Posterior cingulate gyrus (tissue), 11 donors: ENCODE measurements at regions not wholly inside any gene's neighbourhood (a gene's known extent, or its start where the extent isn't known, plus 50 kb on each side); places are given as distances from the start of the nearest gene placed in this dataset.

Experiments
- DNase-seq, 10 donors: peaks; one replicate each; pipeline versions ENCODE4 v3.0.0 to v3.0.0-alpha.2; 2020 to 2021; ENCODE audit warnings: mixed read lengths in 3 of 10
- intact Hi-C: fragments of 100-400 bp; cut with DNase I; formaldehyde crosslinking; loops from one replicate; pipeline ENCODE4 v1.15.1; 2023

DNA sequence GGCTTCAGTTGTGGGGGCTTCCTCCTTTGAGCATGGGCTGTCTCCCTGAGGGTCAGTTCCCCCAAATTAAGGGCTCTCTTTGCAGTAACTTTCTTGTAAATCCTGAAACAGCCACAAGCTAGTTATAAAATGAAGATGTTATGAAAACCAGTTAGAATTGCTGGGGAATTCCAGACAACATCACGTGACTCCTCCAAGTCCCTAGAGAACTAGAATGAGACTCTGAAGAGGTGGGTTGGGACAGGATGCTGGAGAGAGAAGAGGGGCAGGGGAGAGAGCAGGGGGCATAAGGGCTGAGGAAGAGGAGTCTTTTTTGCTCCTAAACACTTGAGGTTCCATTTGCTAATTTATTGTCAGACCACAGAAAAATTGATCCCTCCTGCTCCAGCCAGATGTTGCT is 380.3 kb downstream of the DHX35 start:
- intact Hi-C loops, result no loop called here
- DNase-seq, result no peak

DNA sequence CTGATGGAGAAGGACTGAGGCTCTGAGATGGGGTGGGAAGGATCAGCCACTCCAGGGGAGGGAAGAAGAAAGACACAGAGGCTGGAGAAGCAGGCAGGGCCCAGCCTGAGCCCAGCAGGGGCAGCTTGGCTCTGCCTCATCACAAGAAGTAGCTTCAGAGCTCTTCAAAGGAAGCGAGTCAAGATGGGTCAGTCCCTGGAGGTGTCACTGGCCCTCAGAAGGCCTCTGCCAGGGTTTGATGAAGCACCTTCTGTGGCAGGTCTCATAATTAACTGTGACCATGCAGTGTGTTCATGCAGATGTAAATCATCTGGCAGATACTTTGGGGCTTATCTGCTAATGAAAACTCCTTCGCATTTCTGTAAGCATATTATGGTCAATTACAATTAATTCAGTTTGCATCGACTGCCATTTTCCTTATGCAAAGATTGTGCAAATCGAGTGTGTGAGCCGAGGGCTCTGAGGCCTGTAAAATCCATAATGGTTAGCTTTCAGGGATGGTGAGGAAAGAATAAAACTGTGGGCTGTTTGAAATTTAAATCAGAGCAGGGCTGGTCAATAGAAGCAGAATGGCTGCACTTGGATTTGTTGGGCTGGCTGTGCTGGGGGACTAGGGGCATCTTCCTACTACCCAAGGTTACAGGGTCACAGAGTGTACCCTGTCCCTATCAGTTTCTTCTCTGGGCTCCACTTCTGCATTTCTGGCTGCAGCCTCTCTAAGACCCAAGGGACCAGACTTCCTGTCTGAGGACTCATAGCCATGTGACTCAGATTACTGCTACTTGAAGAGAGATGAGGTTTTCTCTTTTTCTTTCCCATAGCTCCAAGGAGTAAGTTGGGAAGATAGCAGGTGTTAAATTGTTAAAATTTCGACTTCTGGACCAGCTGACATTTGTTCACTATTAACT is 376.6 kb downstream of the DHX35 start:
- intact Hi-C loops, result no loop called here
- DNase-seq, result no peak

DNA sequence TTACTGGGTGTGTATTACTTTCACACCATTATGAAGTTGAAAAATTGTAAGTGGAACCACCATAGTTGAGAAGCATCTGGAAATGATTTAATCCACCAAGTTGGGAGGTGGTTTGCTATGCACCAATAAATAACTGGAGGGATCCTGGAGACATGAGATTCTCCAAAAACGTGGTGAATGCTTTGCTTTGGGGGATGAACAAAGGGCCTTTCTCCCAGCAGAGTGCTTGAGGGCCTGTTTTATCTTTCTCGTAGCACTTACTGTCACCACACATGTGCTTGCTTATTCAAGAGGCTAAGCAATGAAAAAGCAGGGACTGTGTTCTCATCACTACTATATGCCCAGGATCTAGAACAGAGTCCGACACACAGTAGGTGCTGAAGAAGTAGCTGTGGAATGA is 371.1 kb downstream of the DHX35 start:
- intact Hi-C loops, result no loop called here
- DNase-seq, result no peak

DNA sequence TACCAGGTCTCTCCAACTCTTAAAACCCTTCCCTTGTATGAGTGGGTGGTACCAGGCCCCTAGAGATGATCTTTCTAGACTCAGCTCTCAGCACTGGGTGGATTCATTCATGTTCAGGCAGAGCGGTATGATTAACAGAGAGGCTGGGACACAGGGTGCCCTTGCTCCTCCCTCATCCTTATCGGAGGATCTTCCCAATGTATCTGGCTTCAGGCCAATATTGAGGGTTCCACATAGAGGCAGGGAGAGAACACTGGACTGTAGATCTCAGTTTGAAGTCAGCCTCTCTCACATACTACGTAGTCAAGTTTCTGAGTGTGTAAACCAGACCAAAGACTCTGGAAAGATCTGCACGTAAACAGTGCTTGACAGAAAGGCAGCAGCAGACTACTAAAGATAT is 366.2 kb downstream of the DHX35 start:
- intact Hi-C loops, result no loop called here

DNA sequence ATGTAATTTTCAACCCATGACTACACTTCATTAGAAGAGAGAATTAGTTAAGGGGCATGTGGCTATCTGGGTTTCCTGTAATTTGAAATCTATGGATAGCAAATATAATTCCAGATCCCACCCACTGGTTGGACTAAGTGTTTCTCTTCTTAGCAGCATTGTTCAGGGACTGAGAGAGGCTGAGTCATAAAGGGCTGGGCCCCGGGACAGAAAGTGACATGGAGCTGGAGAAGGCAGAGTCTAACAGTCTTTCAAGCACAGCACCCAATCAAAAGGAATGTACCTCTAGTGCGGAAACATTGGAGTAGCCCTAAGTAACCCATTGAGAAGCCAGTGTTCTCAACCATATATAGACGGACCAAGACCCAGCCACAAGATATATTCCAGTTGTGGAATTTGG is 363.9 kb downstream of the DHX35 start:
- intact Hi-C loops, result no loop called here
- DNase-seq, result no peak

More for the DNA sequence above, 366.2 kb downstream of the DHX35 start:
- DNase-seq, result no peak

GRCh38 chr20:39318911-39319310 is 356.8 kb downstream of the DHX35 start:
- intact Hi-C loops, result no loop called here
- no peak for DNase-seq

DNA sequence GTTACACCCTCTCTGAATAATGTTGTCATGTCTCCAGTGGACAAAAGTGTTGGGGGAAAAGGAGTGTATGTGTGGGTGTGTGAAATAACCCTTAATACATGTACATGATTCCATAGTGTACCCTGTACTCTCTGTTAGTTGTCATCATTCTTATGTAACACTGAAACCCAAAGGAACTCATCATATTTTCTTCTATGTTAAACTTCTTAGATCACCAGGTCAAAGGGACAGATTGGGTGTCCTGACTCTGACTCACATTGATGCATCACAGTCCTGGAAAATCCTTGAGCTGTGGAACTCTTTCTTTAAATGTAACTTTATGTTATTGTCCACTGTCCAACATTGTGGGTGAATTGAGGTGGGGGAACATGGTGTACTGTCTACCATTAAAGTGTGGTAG is 350.5 kb downstream of the DHX35 start:
- no peak for DNase-seq
- intact Hi-C loops, result no loop called here

GRCh38 chr20:39311851-39312506 is 349.8 kb downstream of the DHX35 start:
- DNase-seq, result peak in 6 of 10 donors; percentile 14 to 90 (median 25)
- intact Hi-C loops, result no loop called here

DNA sequence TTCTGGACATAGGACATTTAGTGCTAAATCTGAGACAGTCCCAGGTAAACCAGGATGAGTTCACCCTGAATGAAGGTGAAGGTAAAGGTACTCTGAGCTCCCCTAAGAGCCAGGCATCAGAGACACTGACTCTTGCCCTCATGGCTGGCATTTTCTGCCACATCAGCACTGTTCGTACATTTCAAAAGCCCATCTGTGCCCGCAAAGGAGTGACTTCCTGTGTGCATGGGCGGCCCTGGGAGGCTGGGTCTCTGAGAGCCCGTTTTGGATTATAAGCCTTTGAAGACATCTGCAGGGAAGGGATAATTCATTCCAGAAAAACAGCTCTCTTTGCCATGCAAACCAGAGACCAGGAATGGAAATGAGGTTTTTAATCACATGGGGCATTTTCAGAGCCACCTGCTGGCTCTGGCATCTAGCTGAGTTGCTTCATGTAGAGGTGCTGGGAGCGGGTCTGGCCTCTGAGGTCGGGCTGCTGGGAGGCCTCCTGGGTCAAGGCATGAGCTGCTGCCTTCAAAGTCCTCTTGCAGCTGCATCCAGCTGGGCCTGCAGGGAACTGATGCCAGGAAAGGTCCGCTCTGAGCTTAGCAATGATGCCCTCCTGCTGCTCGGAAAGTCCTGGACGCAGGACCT is 348.3 kb downstream of the DHX35 start:
- intact Hi-C loops, result no loop called here
- peak in 6 of 10 donors; percentile 8 to 82 (median 42) for DNase-seq

GRCh38 chr20:39309458-39309857 is 347.3 kb downstream of the DHX35 start:
- intact Hi-C loops, result no loop called here

DNA sequence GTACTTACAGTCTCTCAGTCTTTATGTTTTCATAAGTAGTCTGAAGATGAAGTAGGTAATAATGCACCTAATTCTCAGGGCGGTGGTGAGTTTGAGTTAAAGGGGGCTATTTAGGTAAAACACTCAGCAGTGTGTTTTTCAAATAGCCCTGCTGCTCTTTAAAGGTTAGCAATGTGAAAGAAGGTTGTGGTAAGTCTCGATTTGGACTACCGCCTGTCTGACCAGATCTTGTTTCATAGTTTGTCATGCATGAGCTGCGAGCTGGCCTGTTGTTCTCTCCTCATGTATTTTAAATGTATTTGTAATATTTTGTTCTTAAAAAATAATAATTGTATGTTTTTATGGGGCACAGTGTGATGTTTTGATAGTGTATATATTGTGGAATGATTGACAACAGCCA is 340.2 kb downstream of the DHX35 start:
- DNase-seq, result no peak
- intact Hi-C loops, result no loop called here

More at GRCh38 chr20:39309458-39309857, 347.3 kb downstream of the DHX35 start:
- DNase-seq, result no peak

- intact Hi-C loops, result no loop called here
Measured at GRCh38 chr20:39299783-39300182, 337.6 kb downstream of the DHX35 start.

GRCh38 chr20:39298571-39299506 is 336.7 kb downstream of the DHX35 start:
- DNase-seq, result peak in 1 of 10 donors; percentile 77
- intact Hi-C loops, result no loop called here

More at GRCh38 chr20:39299783-39300182, 337.6 kb downstream of the DHX35 start:
- DNase-seq, result no peak

GRCh38 chr20:39298121-39298520 is 336.0 kb downstream of the DHX35 start:
- DNase-seq, result peak in 7 of 10 donors; percentile 20 to 88 (median 47)
- intact Hi-C loops, result no loop called here

DNA sequence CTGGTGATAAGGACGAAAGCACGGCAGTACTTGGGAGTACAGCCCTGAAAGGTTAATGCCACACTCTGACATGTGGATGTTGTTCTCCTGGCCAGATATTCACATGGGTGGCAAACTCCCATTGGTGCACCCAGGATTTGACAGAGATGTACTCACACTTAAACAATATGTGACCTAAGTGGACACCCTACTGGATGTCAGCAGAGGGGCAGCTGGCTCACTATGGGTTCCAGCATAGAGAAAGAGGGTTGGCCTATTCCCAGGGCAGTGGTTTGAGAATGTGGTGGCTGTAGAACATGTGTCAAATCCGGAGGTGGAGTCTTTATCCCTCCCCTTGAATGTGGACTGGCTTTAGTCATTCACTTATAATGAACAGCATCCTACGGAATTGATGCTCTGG is 333.2 kb downstream of the DHX35 start:
- no peak for DNase-seq
- intact Hi-C loops, result no loop called here

DNA sequence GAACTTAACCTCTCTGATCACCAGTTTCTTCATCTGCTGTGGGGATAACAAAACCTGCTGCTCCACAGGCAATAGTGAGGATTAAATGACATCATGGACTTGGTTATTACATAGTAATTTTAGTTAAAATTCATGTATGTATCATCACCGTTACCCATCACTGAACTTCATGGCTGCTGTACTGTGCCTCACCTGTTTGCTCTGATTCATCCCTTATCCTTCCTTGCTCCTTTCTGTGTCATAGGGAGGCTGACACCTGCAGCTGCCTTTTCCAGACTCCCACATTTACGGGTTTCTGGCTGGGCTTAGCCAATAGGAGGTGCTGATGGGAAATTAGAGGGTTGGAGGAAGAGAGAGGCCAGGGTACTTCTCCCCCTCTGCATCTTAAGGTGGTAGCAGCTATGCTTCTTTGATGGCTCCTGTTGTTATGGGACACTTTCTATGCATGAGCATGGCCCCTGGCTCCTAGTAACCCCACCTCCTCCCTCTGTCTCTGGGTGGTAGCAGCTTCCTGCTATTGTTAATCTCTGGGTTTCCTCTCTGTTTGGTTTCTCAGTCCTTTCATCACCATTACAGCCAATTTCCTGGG is 332.1 kb downstream of the DHX35 start:
- no peak for DNase-seq
- intact Hi-C loops, result no loop called here

DNA sequence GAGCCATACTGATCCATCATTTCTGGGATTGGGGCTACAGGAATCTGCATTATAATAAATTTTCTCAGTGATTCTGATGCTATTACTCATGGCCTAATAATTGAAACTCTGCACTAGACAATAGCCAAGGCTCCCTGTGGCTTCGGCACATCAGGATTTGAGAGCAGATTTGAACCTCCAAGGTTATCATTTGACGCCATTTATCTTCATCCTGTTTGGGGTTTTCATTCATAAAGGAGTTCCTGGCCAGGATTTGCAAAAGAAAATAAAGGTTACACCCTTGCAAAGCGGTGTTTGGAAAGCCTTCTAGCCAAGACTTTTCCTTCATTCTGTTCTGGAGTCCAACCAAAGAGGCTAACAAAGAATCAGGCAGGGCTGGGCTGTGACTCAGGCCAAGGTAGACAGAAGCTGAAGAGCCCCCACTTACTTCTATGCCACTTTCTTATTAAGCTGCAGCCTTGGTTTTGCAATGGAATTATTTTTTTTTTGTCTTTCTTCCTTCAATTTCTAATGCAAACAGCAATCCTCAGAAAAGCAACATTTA is 330.1 kb downstream of the DHX35 start:
- intact Hi-C loops, result no loop called here
- DNase-seq, result no peak

GRCh38 chr20:39291301-39291700 is 329.2 kb downstream of the DHX35 start:
- DNase-seq, result no peak
- intact Hi-C loops, result no loop called here

GRCh38 chr20:39290575-39290974 is 328.4 kb downstream of the DHX35 start:
- DNase-seq, result no peak
- intact Hi-C loops, result no loop called here

- no peak for DNase-seq
- intact Hi-C loops, result no loop called here
Measured at GRCh38 chr20:39289831-39290230, 327.7 kb downstream of the DHX35 start.
